Memory B cell (primary cell): ENCODE measurements at regions not wholly inside any gene's neighbourhood (a gene's known extent, or its start where the extent isn't known, plus 50 kb on each side); places are given as distances from the start of the nearest gene placed in this dataset.

ENCODE experiments used
- ATAC-seq: fragments of 150-1000 bp; cut with Tn5 transposase; 2 replicates; pipeline ENCODE4 v1.10.0; 2021; ENCODE audit warnings: low read depth, mild to moderate bottlenecking, moderate library complexity
- DNase-seq, 2 donors: peaks; one replicate each; pipeline ENCODE4 v3.0.0; 2022; ENCODE audit warnings: low spot score in 2 of 2
- H3K27ac Mint-ChIP-seq: one replicate; pipeline ENCODE4 v1.8.0; 2022; ENCODE audit warnings: mild to moderate bottlenecking, moderate library complexity, mixed read lengths
- H3K27me3 Mint-ChIP-seq: one replicate; pipeline ENCODE4 v1.8.0; 2022; ENCODE audit warnings: mixed read lengths
- H3K36me3 Mint-ChIP-seq: one replicate; pipeline ENCODE4 v1.8.0; 2022; ENCODE audit warnings: mild to moderate bottlenecking, mixed read lengths
- H3K4me1 Mint-ChIP-seq: one replicate; pipeline ENCODE4 v1.8.0; 2022; ENCODE audit warnings: mixed read lengths
- H3K4me3 Mint-ChIP-seq: one replicate; pipeline ENCODE4 v1.8.0; 2022; ENCODE audit warnings: mild to moderate bottlenecking, moderate library complexity, mixed read lengths
- H3K9me3 Mint-ChIP-seq: one replicate; pipeline ENCODE4 v1.8.0; 2022; ENCODE audit warnings: mixed read lengths

GRCh38 chr12:111171345-111171744, 197.6 kb downstream of the PHETA1 start:
- DNase-seq (no peak), ATAC-seq (no peak)
- H3K9me3 Mint-ChIP-seq: no peaks in the 10 kb centered on the region
- H3K27me3 Mint-ChIP-seq: peaks cover 8% of the 10 kb centered on the region
- peaks cover 13% of the 10 kb centered on the region for H3K4me1 Mint-ChIP-seq
- H3K4me3 Mint-ChIP-seq: no peak overlapping the region
- no peak overlapping the region for H3K27ac Mint-ChIP-seq
- no peaks in the 10 kb centered on the region for H3K36me3 Mint-ChIP-seq

DNA sequence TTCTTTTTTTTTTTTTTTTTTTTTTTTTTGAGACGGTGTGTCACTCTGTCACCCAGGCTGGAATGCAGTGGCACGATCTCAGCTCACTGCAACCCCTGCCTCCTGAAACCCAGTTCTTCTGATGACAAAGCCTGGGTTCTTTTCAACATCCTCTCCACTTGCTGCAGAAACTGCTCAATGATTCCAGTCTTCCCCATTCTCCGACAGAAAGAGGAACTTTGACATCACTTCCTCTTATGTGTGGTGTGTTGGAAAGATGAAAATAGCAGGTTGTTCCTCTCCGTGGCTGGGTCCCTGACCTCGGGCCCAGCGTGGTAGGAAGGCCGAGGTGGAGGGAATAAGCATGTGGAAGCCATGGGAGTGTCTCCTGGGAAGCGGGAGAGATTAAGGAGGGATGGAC, 198.4 kb downstream of the PHETA1 start:
- Mint-ChIP-seq H3K27me3 (peaks cover 7% of the 10 kb centered on the region), H3K27ac (no peak overlapping the region), H3K9me3 (no peaks in the 10 kb centered on the region), H3K4me1 (peaks cover 13% of the 10 kb centered on the region), H3K36me3 (no peaks in the 10 kb centered on the region), H3K4me3 (no peak overlapping the region)
- DNase-seq (no peak), ATAC-seq (peak; percentile 59)

DNA sequence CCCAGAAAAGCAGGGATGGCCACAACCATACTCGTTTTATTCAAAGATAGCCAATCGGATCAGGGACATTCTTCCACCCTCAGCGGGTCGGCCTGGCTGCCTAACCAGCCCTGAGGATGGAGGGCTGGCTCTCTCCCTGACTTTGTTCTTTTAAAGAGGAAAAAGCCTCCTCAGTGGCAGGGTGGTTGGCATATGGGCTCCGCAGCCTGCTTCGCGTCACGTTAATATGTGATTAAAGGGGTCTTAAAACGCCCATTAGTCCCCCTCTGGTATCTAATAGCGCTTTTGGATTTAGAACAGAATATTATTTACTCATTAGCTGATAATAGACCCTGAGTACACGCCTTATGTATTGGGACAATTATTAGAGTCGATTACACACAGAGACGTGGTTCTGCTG, 199.4 kb downstream of the PHETA1 start:
- no peaks in the 10 kb centered on the region for H3K36me3 Mint-ChIP-seq
- H3K27ac Mint-ChIP-seq: no peak overlapping the region
- ATAC-seq: no peak
- no peak for DNase-seq
- H3K9me3 Mint-ChIP-seq: no peaks in the 10 kb centered on the region
- H3K4me1 Mint-ChIP-seq: peaks cover 13% of the 10 kb centered on the region
- no peak overlapping the region for H3K4me3 Mint-ChIP-seq
- peaks cover 5% of the 10 kb centered on the region for H3K27me3 Mint-ChIP-seq

GRCh38 chr12:111169032-111169431, 199.9 kb downstream of the PHETA1 start:
- peaks cover 5% of the 10 kb centered on the region for H3K27me3 Mint-ChIP-seq
- no peaks in the 10 kb centered on the region for H3K36me3 Mint-ChIP-seq
- H3K4me3 Mint-ChIP-seq: no peak overlapping the region
- ATAC-seq: no peak
- H3K27ac Mint-ChIP-seq: no peak overlapping the region
- H3K4me1 Mint-ChIP-seq: peaks cover 13% of the 10 kb centered on the region
- DNase-seq: no peak
- no peaks in the 10 kb centered on the region for H3K9me3 Mint-ChIP-seq

- peaks cover 10% of the 10 kb centered on the region for H3K4me1 Mint-ChIP-seq
- H3K4me3 Mint-ChIP-seq: no peak overlapping the region
- DNase-seq (no peak), ATAC-seq (no peak)
- H3K27ac Mint-ChIP-seq: no peak overlapping the region
- H3K36me3 Mint-ChIP-seq: no peaks in the 10 kb centered on the region
- H3K27me3 Mint-ChIP-seq: peaks cover 2% of the 10 kb centered on the region
- H3K9me3 Mint-ChIP-seq: no peaks in the 10 kb centered on the region
These were observed 200.6 kb downstream of the PHETA1 start for GRCh38 chr12:111168009-111168900.

- ATAC-seq: no peak
- Mint-ChIP-seq H3K27ac (no peak overlapping the region), H3K36me3 (no peaks in the 10 kb centered on the region), H3K4me1 (peaks cover 10% of the 10 kb centered on the region), H3K9me3 (no peaks in the 10 kb centered on the region), H3K27me3 (peaks cover 5% of the 10 kb centered on the region), H3K4me3 (no peak overlapping the region)
- no peak for DNase-seq
These were observed 201.9 kb downstream of the PHETA1 start for GRCh38 chr12:111166779-111167540.

DNA sequence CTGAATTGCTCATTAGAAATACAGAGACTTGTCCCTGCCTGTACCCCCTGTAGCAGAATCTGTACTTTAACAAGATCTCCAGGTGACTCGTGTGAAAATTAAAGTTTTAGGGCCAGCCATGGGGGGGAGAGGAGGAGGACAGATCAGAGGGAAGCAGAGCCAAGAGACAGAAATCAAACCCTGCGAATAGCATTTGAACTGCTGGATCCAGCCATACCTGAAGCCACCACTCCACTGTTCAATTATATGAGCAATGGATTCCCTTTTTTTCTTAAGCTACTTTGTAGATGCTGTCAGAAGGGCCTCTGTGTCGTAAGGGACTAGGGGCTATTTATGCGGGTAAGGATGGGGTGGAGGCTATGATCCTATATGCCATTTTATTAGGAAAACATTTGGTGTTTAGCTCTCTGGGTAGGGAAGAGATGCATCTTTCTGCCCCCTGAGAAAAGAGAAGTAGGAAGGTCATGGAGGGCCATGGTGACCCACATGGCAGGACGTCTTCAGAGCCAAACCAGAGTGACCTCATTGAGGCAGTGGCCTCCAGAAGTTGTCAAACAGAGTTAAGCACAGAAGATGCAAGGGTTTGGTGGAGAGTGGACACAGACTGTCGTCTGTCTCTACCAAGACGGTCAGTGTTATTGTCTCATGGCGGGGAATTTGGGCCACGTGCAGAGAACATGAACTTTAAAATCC, 203.9 kb downstream of the PHETA1 start:
- DNase-seq: no peak
- H3K27ac Mint-ChIP-seq: no peak overlapping the region
- no peak overlapping the region for H3K4me3 Mint-ChIP-seq
- H3K36me3 Mint-ChIP-seq: no peaks in the 10 kb centered on the region
- peaks cover 11% of the 10 kb centered on the region for H3K27me3 Mint-ChIP-seq
- ATAC-seq: no peak
- H3K9me3 Mint-ChIP-seq: no peaks in the 10 kb centered on the region
- H3K4me1 Mint-ChIP-seq: peaks cover 4% of the 10 kb centered on the region

GRCh38 chr12:111163422-111163821, 205.5 kb downstream of the PHETA1 start:
- H3K36me3 Mint-ChIP-seq: no peaks in the 10 kb centered on the region
- H3K27me3 Mint-ChIP-seq: peaks cover 11% of the 10 kb centered on the region
- H3K9me3 Mint-ChIP-seq: no peaks in the 10 kb centered on the region
- no peak overlapping the region for H3K4me3 Mint-ChIP-seq
- no peak for ATAC-seq
- DNase-seq: no peak
- H3K4me1 Mint-ChIP-seq: no peaks in the 10 kb centered on the region
- H3K27ac Mint-ChIP-seq: no peak overlapping the region

DNA sequence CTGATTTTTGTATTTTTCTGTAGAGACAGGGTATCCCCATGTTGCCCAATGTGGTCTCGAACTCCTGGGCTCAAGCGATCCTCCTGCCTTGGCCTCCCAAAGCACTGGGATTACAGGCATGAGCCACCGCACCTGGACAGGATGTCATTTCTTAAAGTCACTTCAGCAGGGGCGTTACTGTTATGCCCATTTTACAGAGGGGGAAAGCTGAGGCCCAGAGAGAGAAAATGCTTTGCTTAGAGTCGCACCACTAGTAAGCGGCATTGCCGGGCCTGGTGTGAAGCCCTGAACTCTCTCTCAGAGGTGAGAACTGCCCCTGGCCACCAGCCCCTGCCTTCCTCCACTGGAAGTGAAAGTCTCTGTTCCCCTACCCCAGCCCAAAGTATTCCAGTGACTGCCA, 207.0 kb downstream of the PHETA1 start:
- Mint-ChIP-seq H3K4me1 (no peaks in the 10 kb centered on the region), H3K36me3 (no peaks in the 10 kb centered on the region), H3K27ac (no peak overlapping the region), H3K27me3 (peaks cover 13% of the 10 kb centered on the region), H3K4me3 (no peak overlapping the region), H3K9me3 (peaks cover 2% of the 10 kb centered on the region)
- ATAC-seq (no peak), DNase-seq (no peak)

- Mint-ChIP-seq H3K9me3 (peaks cover 2% of the 10 kb centered on the region), H3K36me3 (no peaks in the 10 kb centered on the region), H3K27me3 (peaks cover 13% of the 10 kb centered on the region), H3K4me3 (no peak overlapping the region), H3K27ac (no peak overlapping the region), H3K4me1 (no peaks in the 10 kb centered on the region)
- no peak for ATAC-seq
- DNase-seq: no peak
These were observed 208.3 kb downstream of the PHETA1 start for GRCh38 chr12:111160350-111161241.

- no peaks in the 10 kb centered on the region for H3K36me3 Mint-ChIP-seq
- no peaks in the 10 kb centered on the region for H3K4me1 Mint-ChIP-seq
- no peak overlapping the region for H3K27ac Mint-ChIP-seq
- DNase-seq: no peak
- no peak overlapping the region for H3K4me3 Mint-ChIP-seq
- peaks cover 2% of the 10 kb centered on the region for H3K9me3 Mint-ChIP-seq
- peaks cover 13% of the 10 kb centered on the region for H3K27me3 Mint-ChIP-seq
- ATAC-seq: no peak
These were observed 209.9 kb downstream of the PHETA1 start for GRCh38 chr12:111158992-111159391.

GRCh38 chr12:111157486-111157885, 211.4 kb downstream of the PHETA1 start:
- peaks cover 2% of the 10 kb centered on the region for H3K9me3 Mint-ChIP-seq
- no peak overlapping the region for H3K27ac Mint-ChIP-seq
- no peak for ATAC-seq
- no peaks in the 10 kb centered on the region for H3K36me3 Mint-ChIP-seq
- DNase-seq: no peak
- H3K4me3 Mint-ChIP-seq: no peak overlapping the region
- peaks cover 10% of the 10 kb centered on the region for H3K27me3 Mint-ChIP-seq
- no peaks in the 10 kb centered on the region for H3K4me1 Mint-ChIP-seq

GRCh38 chr12:111156304-111156703, 212.6 kb downstream of the PHETA1 start:
- Mint-ChIP-seq H3K9me3 (peaks cover 2% of the 10 kb centered on the region), H3K27me3 (peaks cover 10% of the 10 kb centered on the region), H3K4me1 (no peaks in the 10 kb centered on the region), H3K4me3 (no peak overlapping the region), H3K36me3 (no peaks in the 10 kb centered on the region), H3K27ac (no peak overlapping the region)
- DNase-seq (no peak), ATAC-seq (no peak)
